Islet precursor cell (in vitro differentiated cells): ENCODE measurements at regions not wholly inside any gene's neighbourhood (a gene's known extent, or its start where the extent isn't known, plus 50 kb on each side); places are given as distances from the start of the nearest gene placed in this dataset.
"Not testable (repeated sequence)": the region's sequence is repeated elsewhere in the genome, so short reads cannot be mapped to it uniquely, and the experiment has no call there.

Experiments used
- DNase-seq: peaks from one replicate; pipeline ENCODE4 v3.0.0-alpha.2; 2018

DNA sequence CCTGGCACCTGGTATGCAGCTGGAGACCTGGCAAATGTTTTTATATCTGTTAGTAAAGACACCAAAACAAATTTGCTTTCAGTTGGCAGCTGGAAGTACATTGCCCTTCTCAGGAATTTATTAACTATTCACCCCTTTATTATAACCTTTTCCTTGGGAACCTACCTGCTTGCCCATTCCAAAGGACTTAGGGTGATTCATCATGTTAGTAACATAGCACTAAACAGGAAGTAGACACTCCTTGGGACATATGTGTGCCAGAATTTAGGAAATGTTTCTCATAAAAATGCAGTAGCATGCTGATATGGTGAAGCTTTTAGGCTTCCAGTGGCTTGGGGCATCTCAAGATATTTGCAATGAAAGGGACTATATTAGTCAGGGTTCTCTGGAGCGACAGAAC, 184.2 kb downstream of the DMAC1 start:
- DNase-seq = no peak

DNA sequence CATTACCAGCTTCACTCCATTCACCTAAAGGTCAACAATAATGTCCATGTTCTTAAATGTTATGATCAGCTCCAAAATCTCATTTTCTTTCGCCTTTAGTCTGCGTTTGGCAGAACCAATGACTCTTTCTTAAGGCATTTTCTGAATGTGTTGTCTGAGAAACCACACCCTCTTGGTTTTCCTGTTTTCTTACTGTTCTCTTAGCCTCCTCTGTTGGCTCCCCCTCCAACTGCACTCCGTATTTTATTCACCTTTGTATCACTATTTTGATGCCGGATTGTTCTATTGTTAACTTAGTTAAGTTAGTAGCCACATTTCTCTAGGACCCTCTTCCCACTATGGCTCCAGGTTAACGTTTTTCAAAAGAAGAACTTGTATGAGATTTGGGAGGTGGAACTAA, 185.6 kb downstream of the DMAC1 start:
- DNase-seq = no peak

GRCh38 chr9:7608261-7608660, 191.3 kb downstream of the DMAC1 start:
- DNase-seq = no peak

GRCh38 chr9:7607421-7607820, 192.2 kb downstream of the DMAC1 start:
- DNase-seq = no peak

- DNase-seq = no peak
These were observed 193.0 kb downstream of the DMAC1 start for GRCh38 chr9:7606591-7606990.

DNA sequence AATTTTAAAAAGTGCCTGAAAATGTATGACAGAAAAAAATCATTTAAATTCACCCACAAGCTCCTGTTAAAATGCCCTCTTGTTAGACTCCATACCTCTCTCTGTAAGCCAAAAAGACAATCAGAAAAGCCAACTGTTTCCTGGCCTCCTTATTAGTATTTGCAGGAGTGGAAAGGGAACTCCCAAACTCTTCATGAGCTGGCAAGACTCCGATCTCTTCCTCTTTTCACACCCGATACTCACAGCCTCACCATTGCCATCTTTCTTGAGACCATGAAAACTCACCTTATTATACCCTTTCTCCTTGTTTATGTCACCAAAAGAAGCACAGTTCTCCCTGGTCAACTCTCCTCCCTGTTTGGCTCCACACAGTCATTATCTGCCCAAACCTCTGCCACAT, 197.8 kb downstream of the DMAC1 start:
- DNase-seq = no peak

DNA sequence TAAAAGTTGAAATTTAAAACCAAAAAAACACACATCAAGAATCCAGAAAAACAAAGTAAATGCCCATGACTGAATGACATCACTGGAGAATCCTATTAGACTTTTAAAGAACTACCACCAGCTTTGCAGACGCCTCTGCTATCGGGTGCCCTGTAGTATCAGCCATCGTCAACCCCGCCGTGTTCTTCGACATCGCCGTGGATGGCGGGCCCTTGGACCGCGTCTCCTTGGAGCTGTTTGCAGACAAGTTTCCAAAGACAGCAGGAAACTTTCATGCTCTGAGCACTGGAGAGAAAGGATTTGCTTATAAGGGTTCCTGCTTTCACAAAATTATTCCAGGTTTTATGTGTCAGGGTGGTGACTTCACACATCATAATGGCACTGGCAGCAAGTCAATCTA, 201.9 kb downstream of the DMAC1 start:
- no peak for DNase-seq

- DNase-seq = peak; percentile 64
These were observed 207.0 kb downstream of the DMAC1 start for GRCh38 chr9:7592321-7593316.

DNA sequence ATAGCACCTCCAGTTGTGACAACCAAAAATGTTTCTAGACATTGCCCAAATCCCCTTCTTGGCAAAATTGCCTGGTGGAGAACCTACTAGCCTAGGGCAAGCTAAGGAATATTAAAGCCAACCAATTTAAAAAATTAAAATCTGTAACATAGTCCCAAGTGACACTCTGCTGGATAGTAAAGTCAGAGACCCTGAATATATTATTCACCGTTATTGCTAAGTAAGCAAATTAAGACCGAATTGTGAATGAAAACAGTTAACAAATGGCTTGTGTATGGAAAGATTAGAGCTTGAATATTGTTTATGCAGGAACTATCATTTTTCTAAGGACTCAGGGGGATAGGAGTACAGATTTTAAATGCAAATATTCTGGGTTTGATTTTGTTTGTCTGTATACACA, 208.1 kb downstream of the DMAC1 start:
- DNase-seq = no peak

DNA sequence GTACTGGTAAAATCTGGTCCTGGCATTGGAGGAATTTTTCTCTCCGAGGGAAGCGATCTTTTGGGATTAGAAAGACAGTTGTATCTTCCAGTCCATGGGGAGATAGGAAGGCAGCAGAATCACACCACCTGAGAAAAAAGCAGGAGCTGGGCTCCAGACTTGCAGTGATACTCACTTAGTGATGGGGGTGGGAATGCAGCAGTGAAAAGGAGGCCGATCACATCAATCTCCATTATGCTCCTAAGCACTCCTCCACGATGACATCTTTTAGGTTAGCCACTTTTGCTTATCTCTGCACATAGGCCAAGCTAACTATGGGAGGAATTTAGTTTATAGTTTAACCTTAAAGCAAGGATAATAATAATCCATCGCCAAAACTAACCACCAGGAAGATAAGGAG, 219.0 kb downstream of the DMAC1 start:
- DNase-seq = no peak

GRCh38 chr9:7579351-7579750, 220.2 kb downstream of the DMAC1 start:
- DNase-seq = no peak

- DNase-seq = no peak
These were observed 220.6 kb downstream of the DMAC1 start for GRCh38 chr9:7578951-7579350.

DNA sequence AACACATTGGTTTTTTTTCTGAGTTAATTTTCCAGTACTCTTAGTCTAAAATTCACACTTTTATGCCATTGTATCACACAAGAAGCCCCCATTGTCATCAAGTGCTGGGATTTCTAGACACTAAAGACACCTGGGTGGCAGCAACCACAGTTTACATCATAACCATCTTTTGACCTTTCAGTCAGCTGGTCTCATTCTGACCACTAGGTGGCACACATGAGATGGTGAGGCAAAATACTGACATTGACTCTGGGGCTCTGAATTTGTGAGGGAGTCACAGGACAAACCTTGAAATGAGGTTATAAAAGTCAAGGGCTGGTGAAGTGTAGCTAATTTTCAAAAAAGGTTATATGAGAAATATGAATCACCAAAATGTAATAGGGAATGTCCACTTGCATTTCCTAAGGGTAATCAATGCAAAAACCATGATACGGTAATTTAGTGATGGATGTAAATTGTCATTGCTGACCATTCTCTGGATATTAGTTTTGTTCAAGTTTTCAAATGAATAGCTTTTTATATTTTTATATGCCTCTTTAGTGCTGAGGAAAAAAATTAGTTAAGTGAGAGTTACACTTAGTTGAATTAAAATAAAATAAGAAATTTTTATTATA, 229.4 kb downstream of the DMAC1 start:
- peak; percentile 80 for DNase-seq

DNA sequence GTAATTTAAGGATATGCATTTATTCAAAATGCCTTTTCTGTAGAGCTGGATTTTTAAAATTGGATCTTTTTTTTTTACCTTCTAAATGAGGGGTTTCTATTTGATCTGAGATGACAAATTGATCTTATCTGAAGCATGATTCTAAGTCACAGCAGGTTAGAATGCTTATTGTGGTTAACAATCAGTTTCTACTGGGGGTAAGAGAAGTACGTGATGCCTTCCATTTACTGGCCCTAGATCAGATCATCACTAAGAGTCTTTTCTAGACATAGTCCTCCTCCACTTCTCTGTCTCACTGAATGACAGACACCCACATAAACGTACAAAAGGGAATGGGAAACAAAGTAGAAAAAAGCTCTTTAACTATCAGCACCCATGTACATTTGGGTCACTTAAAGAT, 231.9 kb downstream of the DMAC1 start:
- no peak for DNase-seq

DNA sequence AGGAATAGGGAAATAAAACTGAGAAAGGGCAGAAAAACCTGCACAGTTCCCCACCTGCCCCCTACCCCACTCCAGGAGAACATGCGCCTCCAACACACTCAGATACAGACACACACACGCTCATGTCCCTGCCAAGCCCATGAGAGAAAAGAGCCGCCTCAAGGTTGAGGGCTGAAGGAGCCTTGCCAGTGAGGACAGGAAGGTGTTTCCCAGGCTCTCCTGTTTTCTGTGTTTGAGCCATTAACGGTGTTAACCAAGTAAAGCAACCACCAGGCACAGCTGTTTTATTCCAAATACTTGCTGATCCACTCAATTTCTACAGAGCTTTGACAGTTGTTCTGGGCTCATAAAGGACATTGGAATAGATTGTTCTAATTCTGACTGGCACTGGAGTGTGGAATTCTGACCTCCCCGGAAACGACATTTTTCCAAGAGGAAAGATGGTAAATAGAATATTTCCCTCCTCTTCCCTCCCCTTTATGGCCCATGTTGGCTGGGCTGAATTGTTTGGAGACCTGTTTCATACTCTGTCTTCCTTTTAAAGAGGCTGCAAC, 238.0 kb downstream of the DMAC1 start:
- no peak for DNase-seq

GRCh38 chr9:7560669-7561305, 238.8 kb downstream of the DMAC1 start:
- no peak for DNase-seq

DNA sequence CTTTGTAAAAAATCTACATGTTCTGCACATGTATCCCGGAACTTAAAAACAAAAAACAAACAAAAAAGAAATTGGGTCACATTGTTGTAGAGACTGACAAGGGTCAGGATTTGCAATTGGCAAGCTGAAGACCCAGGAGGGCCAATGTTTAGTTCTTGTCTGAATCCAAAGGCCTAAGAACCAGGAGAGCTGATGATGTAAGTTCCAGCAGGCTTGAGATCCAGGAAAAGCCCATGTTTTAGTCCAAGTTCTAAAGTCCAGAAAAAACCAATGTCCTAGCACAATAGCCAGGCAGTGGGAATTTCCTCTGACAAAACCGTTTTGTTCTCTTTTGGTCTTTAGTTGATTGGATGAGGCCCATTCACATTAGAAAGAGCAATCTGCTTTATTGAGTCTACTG, 244.9 kb downstream of the DMAC1 start:
- no peak for DNase-seq

- not testable (repeated sequence) for DNase-seq
These were observed 246.9 kb downstream of the DMAC1 start for GRCh38 chr9:7552706-7553105.

- DNase-seq = peak; percentile 90
These were observed 250.3 kb downstream of the DMAC1 start for GRCh38 chr9:7549249-7549648.

DNA sequence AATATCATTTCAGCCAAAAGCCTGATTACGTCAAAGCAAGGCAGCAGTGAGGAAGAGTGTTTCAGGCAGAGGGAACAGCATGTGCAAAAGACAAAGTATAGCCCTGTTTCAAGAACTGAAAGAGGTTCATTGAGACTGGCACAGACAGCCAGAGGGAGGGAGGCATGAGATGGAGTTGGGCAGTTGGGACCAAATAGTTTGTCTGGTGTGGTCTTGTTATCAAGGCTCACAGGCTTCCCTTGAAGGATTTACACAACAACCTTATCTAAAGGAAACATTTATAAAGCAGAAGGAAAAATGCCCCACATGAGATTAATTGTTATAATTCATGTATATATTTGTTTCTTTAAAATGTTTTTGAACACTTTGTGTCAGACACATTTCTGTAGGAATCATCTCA, 253.3 kb downstream of the DMAC1 start:
- DNase-seq = no peak

GRCh38 chr9:7545371-7546165, 254.0 kb downstream of the DMAC1 start:
- DNase-seq = no peak

DNA sequence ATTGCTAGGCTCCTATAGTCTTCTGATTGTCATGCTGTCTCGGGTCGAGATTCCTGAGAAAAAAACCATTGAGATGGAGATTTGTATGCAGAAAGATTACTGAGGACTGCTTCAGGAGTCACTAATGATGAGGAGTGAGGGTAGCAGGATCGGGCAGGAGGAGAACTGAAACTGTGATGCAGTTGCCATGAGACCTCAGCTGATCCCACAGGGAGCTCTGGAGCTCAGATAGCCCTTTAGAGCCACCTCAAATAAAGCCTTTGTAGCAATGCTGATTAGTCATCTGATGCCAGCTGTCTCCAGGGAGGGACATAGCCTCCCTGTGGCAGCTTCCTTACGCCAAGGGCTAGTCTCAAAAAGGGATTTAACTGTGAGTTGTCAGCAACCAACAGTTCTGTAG, 256.9 kb downstream of the DMAC1 start:
- DNase-seq = no peak

- DNase-seq = no peak
These were observed 257.5 kb downstream of the DMAC1 start for GRCh38 chr9:7542126-7542525.
